ENCODE measurements at regions not wholly inside any gene's neighbourhood (a gene's known extent, or its start where the extent isn't known, plus 50 kb on each side); places are given as distances from the start of the nearest gene placed in this dataset.
A peak's percentile ranks its signal among the peaks of the same experiment; 100 is the strongest.

DNA sequence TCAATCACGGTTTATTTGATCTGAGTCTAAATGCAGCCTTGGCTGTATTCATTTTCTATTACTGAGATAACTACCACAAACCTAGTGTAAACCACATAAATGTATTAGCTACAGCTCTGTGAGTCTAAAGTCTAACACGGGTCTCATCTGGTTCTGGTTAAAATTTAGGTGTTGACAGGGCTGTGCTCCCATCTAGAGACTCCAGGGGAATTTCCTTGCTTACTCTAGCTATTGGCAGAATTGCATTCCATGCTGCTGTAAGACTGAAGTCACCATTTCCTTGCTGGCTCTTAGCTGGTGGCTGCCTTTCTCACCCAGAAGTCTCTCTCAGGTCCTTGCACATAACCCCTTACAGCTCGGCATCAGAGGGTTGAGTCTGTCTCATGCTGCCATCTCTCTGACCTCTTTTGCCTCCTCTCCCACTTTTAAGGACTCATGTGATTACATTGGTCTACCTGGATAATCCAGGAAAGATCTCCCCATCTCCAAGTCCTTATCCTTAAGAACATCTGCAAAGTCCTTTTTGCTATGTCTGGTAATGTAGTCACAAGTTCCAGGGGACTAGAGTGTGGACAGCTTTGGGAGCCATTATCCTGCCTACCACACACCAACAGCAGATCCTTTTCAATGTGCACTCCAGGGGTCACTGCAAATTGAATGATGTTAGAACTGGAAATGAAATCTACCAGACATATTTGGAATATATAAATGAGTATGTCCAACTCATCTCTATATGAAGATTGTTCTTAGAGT, 207.0 kb upstream of the AGAP1 start:
- Histone ChIP-seq H3K36me3 (ENCODE audit: control insufficient read depth in 3 of 3, insufficient read depth in 2 of 3, low read depth in 1 of 3, low read length in 3 of 3) (no peaks in the 10 kb centered on the region), H3K27ac (ENCODE audit: low read depth in 1 of 3, low read length in 2 of 3) (no peak overlapping the region), H3K27me3 (ENCODE audit: control insufficient read depth in 3 of 3, insufficient read depth in 3 of 3, low read length in 3 of 3) (peaks cover 0 to 3% (median 0%) of the 10 kb centered on the region in 3 donors), H3K4me3 (ENCODE audit: low read depth in 1 of 3, low read length in 3 of 3) (no peak overlapping the region), H3K4me1 (ENCODE audit: control insufficient read depth in 3 of 3, insufficient read depth in 2 of 3, low read depth in 1 of 3, low read length in 2 of 3) (no peaks in the 10 kb centered on the region), H3K9me3 (ENCODE audit: control insufficient read depth in 2 of 2, insufficient read depth in 1 of 2, low read depth in 1 of 2, low read length in 1 of 2) (no peaks in the 10 kb centered on the region)
- no peak for FAIRE-seq
- DNase-seq = no peak
- 66 to 81% (median 71%) methylated on average over 3 of the region's 3 CpGs for WGBS, 3 donors

DNA sequence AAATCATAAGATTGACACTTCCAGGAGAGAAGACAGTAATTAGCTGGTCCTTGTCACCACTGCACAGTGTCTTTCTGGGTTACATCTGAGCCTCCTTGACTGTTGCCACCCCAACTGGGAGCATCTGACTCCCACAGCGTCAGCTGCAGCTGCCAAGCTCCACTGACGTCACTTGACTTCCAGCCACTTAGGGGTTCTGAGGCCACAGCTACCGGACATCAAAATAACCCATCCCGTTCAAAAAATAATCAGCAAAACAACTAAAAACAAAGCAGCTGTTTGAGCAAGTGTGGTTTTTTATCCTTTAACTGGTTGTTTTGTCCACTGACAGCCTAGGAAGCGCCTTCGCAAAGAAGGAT, 206.5 kb upstream of the AGAP1 start:
- H3K4me3 ChIP-seq (ENCODE audit: low read depth in 1 of 3, low read length in 3 of 3) = no peak overlapping the region
- peaks cover 0 to 3% (median 0%) of the 10 kb centered on the region in 3 donors for H3K27me3 ChIP-seq (ENCODE audit: control insufficient read depth in 3 of 3, insufficient read depth in 3 of 3, low read length in 3 of 3)
- H3K36me3 ChIP-seq (ENCODE audit: control insufficient read depth in 3 of 3, insufficient read depth in 2 of 3, low read depth in 1 of 3, low read length in 3 of 3) = no peaks in the 10 kb centered on the region
- DNase-seq (no peak), FAIRE-seq (no peak)
- WGBS, 3 donors = 58 to 80% (median 74%) methylated on average over 6 of the region's 6 CpGs
- H3K27ac ChIP-seq (ENCODE audit: low read depth in 1 of 3, low read length in 2 of 3) = no peak overlapping the region
- H3K4me1 ChIP-seq (ENCODE audit: control insufficient read depth in 3 of 3, insufficient read depth in 2 of 3, low read depth in 1 of 3, low read length in 2 of 3) = no peaks in the 10 kb centered on the region
- no peaks in the 10 kb centered on the region for H3K9me3 ChIP-seq (ENCODE audit: control insufficient read depth in 2 of 2, insufficient read depth in 1 of 2, low read depth in 1 of 2, low read length in 1 of 2)

DNA sequence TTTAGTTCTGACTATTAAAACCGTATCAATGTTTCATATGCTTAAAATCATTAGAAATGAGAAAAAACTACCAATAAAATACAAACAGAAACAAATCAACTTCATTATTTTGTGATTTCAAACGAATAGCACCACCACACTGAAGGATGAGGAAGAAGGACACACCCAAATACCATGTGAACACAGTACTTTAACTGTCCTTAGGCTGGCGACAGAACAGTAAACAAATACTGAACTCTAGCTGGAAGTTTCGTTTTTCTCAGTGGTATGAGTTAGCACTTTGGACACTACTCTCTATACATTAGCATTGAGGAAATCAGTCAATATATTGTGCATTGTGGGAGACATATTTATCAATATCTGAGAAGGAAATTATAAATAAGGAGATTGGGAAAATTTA, 202.4 kb upstream of the AGAP1 start:
- H3K27ac ChIP-seq (ENCODE audit: low read depth in 1 of 3, low read length in 2 of 3) = no peak overlapping the region
- H3K4me3 ChIP-seq (ENCODE audit: low read depth in 1 of 3, low read length in 3 of 3) = no peak overlapping the region
- DNase-seq = peak; percentile 35 to 47
- no peaks in the 10 kb centered on the region for H3K27me3 ChIP-seq (ENCODE audit: control insufficient read depth in 3 of 3, insufficient read depth in 3 of 3, low read length in 3 of 3)
- no peaks in the 10 kb centered on the region for H3K36me3 ChIP-seq (ENCODE audit: control insufficient read depth in 3 of 3, insufficient read depth in 2 of 3, low read depth in 1 of 3, low read length in 3 of 3)
- WGBS, 3 donors = 21 to 39% (median 34%) methylated on average over 4 of the region's 4 CpGs
- no peaks in the 10 kb centered on the region for H3K4me1 ChIP-seq (ENCODE audit: control insufficient read depth in 3 of 3, insufficient read depth in 2 of 3, low read depth in 1 of 3, low read length in 2 of 3)
- no peak for FAIRE-seq
- peaks cover 0 to under 1% of the 10 kb centered on the region in 2 donors for H3K9me3 ChIP-seq (ENCODE audit: control insufficient read depth in 2 of 2, insufficient read depth in 1 of 2, low read depth in 1 of 2, low read length in 1 of 2)

DNA sequence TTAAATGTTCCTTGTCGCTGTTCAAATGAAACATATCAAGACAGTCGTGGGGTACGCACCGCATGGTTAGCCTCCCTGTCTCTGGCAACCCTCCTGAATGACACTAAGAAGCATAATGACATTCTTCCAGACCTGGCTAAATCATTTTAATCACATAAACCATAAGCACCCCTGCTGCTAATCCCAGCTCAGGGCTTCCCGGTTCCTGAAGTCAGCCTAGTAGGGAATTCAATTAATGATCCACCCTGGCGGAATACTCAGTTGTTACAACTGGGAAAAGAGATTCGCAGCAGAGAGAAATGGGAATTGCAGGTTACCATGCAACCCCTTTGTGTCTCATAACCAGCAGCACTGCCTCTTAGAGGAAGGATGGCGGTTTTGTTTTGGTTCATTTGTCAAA, 200.8 kb upstream of the AGAP1 start:
- WGBS, 3 donors = 85 to 90% (median 87%) methylated on average over 8 of the region's 8 CpGs
- FAIRE-seq = no peak

DNA sequence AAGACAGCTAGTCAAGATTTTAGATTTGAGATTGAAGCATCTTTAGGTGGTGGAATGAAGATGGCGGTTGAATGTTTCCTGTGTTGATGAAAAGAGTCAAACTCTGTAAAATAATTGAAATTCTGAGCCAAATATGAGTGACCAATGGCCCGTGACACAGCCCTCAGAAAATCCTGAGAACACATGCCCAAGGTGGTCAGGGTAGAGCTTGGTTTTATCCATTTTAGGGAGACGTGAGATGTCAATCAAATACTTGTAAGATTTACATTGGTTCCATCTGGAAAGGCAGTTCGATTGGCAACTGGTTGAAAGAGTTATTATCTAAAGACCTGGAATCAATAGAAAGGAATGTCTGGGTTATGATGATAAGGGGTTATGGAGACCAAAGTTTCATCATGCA, 198.0 kb upstream of the AGAP1 start:
- H3K4me3 ChIP-seq (ENCODE audit: low read depth in 1 of 3, low read length in 3 of 3) = no peak overlapping the region
- no peaks in the 10 kb centered on the region for H3K4me1 ChIP-seq (ENCODE audit: control insufficient read depth in 3 of 3, insufficient read depth in 2 of 3, low read depth in 1 of 3, low read length in 2 of 3)
- H3K27me3 ChIP-seq (ENCODE audit: control insufficient read depth in 3 of 3, insufficient read depth in 3 of 3, low read length in 3 of 3) = peaks cover 0 to 2% (median 0%) of the 10 kb centered on the region in 3 donors
- DNase-seq (no peak), FAIRE-seq (no peak)
- H3K9me3 ChIP-seq (ENCODE audit: control insufficient read depth in 2 of 2, insufficient read depth in 1 of 2, low read depth in 1 of 2, low read length in 1 of 2) = peaks cover 0 to 3% of the 10 kb centered on the region in 2 donors
- no peak overlapping the region for H3K27ac ChIP-seq (ENCODE audit: low read depth in 1 of 3, low read length in 2 of 3)
- H3K36me3 ChIP-seq (ENCODE audit: control insufficient read depth in 3 of 3, insufficient read depth in 2 of 3, low read depth in 1 of 3, low read length in 3 of 3) = no peaks in the 10 kb centered on the region
- WGBS, 3 donors = 71 to 81% (median 73%) methylated on average over 4 of the region's 4 CpGs

More for the DNA sequence above, 200.8 kb upstream of the AGAP1 start:
- Histone ChIP-seq H3K27me3 (ENCODE audit: control insufficient read depth in 3 of 3, insufficient read depth in 3 of 3, low read length in 3 of 3) (no peaks in the 10 kb centered on the region), H3K36me3 (ENCODE audit: control insufficient read depth in 3 of 3, insufficient read depth in 2 of 3, low read depth in 1 of 3, low read length in 3 of 3) (no peaks in the 10 kb centered on the region), H3K4me1 (ENCODE audit: control insufficient read depth in 3 of 3, insufficient read depth in 2 of 3, low read depth in 1 of 3, low read length in 2 of 3) (no peaks in the 10 kb centered on the region), H3K27ac (ENCODE audit: low read depth in 1 of 3, low read length in 2 of 3) (no peak overlapping the region), H3K4me3 (ENCODE audit: low read depth in 1 of 3, low read length in 3 of 3) (no peak overlapping the region), H3K9me3 (ENCODE audit: control insufficient read depth in 2 of 2, insufficient read depth in 1 of 2, low read depth in 1 of 2, low read length in 1 of 2) (peaks cover 0 to 3% of the 10 kb centered on the region in 2 donors)
- no peak for DNase-seq

DNA sequence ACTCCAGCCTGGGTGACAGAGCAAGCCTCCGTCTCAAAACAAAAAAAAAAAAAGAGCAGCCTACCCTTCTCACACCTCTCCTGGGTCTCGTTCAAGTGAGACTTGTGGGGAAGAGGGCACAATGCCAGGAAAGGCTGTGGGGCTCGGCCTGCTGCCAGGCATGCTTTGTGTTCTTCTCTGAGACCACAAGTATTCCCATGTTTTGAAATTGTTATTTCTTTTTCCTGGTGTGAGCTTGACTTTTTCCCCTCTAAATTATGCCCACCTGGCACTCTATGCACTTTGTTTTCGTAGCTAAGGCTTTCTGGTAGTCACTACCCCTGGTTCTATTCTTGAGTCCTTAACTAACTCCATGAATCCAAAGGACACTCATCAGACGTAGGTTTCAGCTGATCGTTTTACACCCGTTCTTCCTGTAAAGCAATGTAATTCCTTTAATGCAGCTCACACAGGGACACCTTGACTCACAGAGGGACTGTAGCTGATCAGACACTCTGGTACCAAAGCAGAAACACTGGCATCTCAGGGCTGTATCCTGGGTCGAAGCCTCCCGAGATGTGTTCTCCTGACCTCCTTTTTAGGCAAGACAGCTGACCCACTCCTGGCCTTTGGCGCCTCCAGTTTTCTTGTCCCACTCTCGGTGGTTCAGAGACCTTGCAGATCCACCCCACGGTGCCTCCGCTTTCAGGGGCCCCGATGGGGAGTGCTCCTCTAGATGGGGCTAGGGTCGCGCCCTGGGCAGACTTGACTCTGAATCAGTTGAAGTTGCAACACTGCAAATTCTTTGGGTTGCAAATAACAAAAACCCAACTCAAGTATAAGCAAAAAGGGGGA, 193.3 kb upstream of the AGAP1 start:
- Histone ChIP-seq H3K27me3 (ENCODE audit: control insufficient read depth in 3 of 3, insufficient read depth in 3 of 3, low read length in 3 of 3) (peaks cover 0 to 5% (median 2%) of the 10 kb centered on the region in 3 donors), H3K4me1 (ENCODE audit: control insufficient read depth in 3 of 3, insufficient read depth in 2 of 3, low read depth in 1 of 3, low read length in 2 of 3) (no peaks in the 10 kb centered on the region), H3K4me3 (ENCODE audit: low read depth in 1 of 3, low read length in 3 of 3) (no peak overlapping the region), H3K27ac (ENCODE audit: low read depth in 1 of 3, low read length in 2 of 3) (no peak overlapping the region), H3K36me3 (ENCODE audit: control insufficient read depth in 3 of 3, insufficient read depth in 2 of 3, low read depth in 1 of 3, low read length in 3 of 3) (no peaks in the 10 kb centered on the region), H3K9me3 (ENCODE audit: control insufficient read depth in 2 of 2, insufficient read depth in 1 of 2, low read depth in 1 of 2, low read length in 1 of 2) (peaks cover 0 to 3% of the 10 kb centered on the region in 2 donors)
- no peak for FAIRE-seq
- 60 to 64% (median 63%) methylated on average over 16 of the region's 16 CpGs for WGBS, 3 donors
- DNase-seq = no peak

DNA sequence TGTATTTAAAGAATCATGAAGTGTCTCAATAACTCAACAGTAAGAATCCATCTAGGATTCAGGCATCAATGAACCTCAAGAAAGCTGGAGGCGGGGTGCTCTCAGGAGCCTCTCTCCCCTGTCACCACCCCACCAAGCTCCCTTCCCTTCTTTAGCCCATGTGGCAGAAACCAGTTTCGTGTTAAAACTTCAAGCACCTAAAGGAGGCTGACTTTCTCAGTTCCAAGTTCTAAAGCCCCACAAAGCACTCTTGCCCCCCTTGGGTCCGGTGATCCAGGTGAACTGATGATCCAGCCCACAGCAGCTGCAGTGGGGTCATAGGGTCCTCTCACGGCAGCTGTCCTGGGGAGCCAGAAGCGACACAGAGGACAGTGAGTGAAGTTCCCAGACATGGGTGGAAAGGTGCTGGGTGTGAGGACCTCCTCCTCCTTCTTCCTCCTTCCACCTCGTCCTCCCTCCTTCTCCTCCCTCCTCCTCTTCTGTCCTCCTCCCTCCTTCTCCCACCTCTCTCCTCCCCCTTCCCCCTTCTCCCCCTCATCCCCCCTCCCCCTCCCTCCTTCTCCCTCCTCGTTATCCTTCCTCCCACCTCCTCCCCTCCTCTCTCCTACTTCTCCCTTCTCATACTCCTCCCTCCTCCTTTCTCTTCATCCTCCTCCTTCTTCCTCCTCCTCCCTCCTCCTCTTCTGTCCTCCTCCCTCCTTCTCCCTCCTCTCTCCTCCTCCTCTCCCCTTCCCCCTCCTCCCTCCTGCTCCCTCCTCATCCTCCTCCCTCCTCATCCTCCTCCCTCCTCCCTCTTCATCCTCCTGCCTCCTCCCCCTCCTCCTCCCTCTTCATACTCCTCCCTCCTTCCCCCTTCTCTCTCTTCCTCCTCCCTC, 192.4 kb upstream of the AGAP1 start:
- Histone ChIP-seq H3K4me3 (ENCODE audit: low read depth in 1 of 3, low read length in 3 of 3) (no peak overlapping the region), H3K27ac (ENCODE audit: low read depth in 1 of 3, low read length in 2 of 3) (no peak overlapping the region), H3K4me1 (ENCODE audit: control insufficient read depth in 3 of 3, insufficient read depth in 2 of 3, low read depth in 1 of 3, low read length in 2 of 3) (no peaks in the 10 kb centered on the region), H3K36me3 (ENCODE audit: control insufficient read depth in 3 of 3, insufficient read depth in 2 of 3, low read depth in 1 of 3, low read length in 3 of 3) (no peaks in the 10 kb centered on the region), H3K27me3 (ENCODE audit: control insufficient read depth in 3 of 3, insufficient read depth in 3 of 3, low read length in 3 of 3) (peaks cover 0 to 6% (median 2%) of the 10 kb centered on the region in 3 donors), H3K9me3 (ENCODE audit: control insufficient read depth in 2 of 2, insufficient read depth in 1 of 2, low read depth in 1 of 2, low read length in 1 of 2) (peaks cover 0 to 3% of the 10 kb centered on the region in 2 donors)
- DNase-seq (no peak), FAIRE-seq (no peak)
- 44 to 69% (median 56%) methylated on average over 7 of the region's 7 CpGs for WGBS, 3 donors

DNA sequence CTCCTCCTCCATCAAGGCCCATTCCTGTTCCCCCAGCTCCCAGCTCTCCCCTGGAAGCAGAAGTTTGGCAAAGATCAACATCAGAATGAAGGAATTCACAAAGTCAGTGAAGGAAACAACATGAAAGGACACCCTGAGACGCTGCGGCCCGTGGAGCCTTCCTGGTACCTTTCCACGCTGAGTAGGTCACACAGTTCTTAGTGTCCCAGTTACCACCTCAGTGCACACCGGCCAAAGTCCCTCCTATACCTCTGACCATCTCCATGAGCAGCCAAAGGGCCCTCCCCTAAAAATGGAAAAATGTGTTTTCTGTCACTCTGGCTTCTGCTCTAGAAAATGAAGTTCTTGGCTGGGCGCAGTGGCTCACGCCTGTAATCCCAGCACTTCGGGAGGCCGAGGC, 191.6 kb upstream of the AGAP1 start:
- DNase-seq (no peak), FAIRE-seq (no peak)
- no peaks in the 10 kb centered on the region for H3K9me3 ChIP-seq (ENCODE audit: control insufficient read depth in 2 of 2, insufficient read depth in 1 of 2, low read depth in 1 of 2, low read length in 1 of 2)
- WGBS, 3 donors = 86 to 89% (median 88%) methylated on average over 9 of the region's 9 CpGs
- H3K4me3 ChIP-seq (ENCODE audit: low read depth in 1 of 3, low read length in 3 of 3) = no peak overlapping the region
- H3K27ac ChIP-seq (ENCODE audit: low read depth in 1 of 3, low read length in 2 of 3) = no peak overlapping the region
- no peaks in the 10 kb centered on the region for H3K36me3 ChIP-seq (ENCODE audit: control insufficient read depth in 3 of 3, insufficient read depth in 2 of 3, low read depth in 1 of 3, low read length in 3 of 3)
- H3K4me1 ChIP-seq (ENCODE audit: control insufficient read depth in 3 of 3, insufficient read depth in 2 of 3, low read depth in 1 of 3, low read length in 2 of 3) = no peaks in the 10 kb centered on the region
- peaks cover 0 to 6% (median 2%) of the 10 kb centered on the region in 3 donors for H3K27me3 ChIP-seq (ENCODE audit: control insufficient read depth in 3 of 3, insufficient read depth in 3 of 3, low read length in 3 of 3)
